DOHH2 (cell line): ENCODE measurements at regions not wholly inside any gene's neighbourhood (a gene's known extent, or its start where the extent isn't known, plus 50 kb on each side); places are given as distances from the start of the nearest gene placed in this dataset.

Experiments
- H3F3A ChIP-seq: fragments of 200-600 bp; sonication (generic), shearing (Covaris generic); 2 replicates; pipeline ENCODE4 v1.6.0; 2016; ENCODE audit warnings: antibody characterized with exemption, mild to moderate bottlenecking; ENCODE audit not compliant: control insufficient read depth, insufficient read depth
- H3K27ac ChIP-seq: fragments of 200-600 bp; sonication (generic); 2 replicates; pipeline ENCODE4 v1.5.1; 2014; ENCODE audit warnings: low read depth, mild to moderate bottlenecking, low read length, moderate library complexity
- H3K27me3 ChIP-seq: fragments of 200-600 bp; sonication (generic); 2 replicates; pipeline ENCODE4 v1.6.1; 2014; ENCODE audit warnings: mild to moderate bottlenecking, low read length, mixed read lengths; ENCODE audit not compliant: control insufficient read depth
- H3K36me3 ChIP-seq: fragments of 200-600 bp; sonication (generic); 2 replicates; pipeline ENCODE4 v1.6.1; 2014; ENCODE audit warnings: mild to moderate bottlenecking, low read length, moderate library complexity, mixed read lengths; ENCODE audit not compliant: control insufficient read depth
- H3K4me1 ChIP-seq: fragments of 200-600 bp; sonication (generic); 2 replicates; pipeline ENCODE4 v1.6.1; 2014; ENCODE audit warnings: mild to moderate bottlenecking, low read length, mixed read lengths; ENCODE audit not compliant: control insufficient read depth
- H3K4me2 ChIP-seq: fragments of 200-600 bp; sonication (generic); 2 replicates; pipeline ENCODE4 v1.6.0; 2014; ENCODE audit warnings: mild to moderate bottlenecking, low read length, moderate library complexity
- H3K4me3 ChIP-seq: fragments of 200-600 bp; sonication (generic); 2 replicates; pipeline ENCODE4 v1.5.1; 2014; ENCODE audit warnings: mild to moderate bottlenecking, low read length, mixed read lengths
- H3K79me2 ChIP-seq: fragments of 200-600 bp; sonication (generic); 2 replicates; pipeline ENCODE4 v1.6.1; 2014; ENCODE audit warnings: mild to moderate bottlenecking, low read length, mixed read lengths; ENCODE audit not compliant: control insufficient read depth
- H3K9me2 ChIP-seq: fragments of 200-600 bp; sonication (generic); replicated peaks from 2 replicates; pipeline ENCODE4 v1.6.1; 2014; ENCODE audit warnings: mild to moderate bottlenecking, low read length, mixed read lengths; ENCODE audit not compliant: control insufficient read depth
- H3K9me3 ChIP-seq: fragments of 200-600 bp; sonication (generic); 2 replicates; pipeline ENCODE4 v1.6.1; 2014; ENCODE audit warnings: antibody characterized with exemption, low read length, mixed read lengths; ENCODE audit not compliant: control insufficient read depth, insufficient read depth
- H4K20me1 ChIP-seq: fragments of 200-600 bp; sonication (generic); 2 replicates; pipeline ENCODE4 v1.6.0; 2014; ENCODE audit warnings: low read depth, mild to moderate bottlenecking, antibody characterized with exemption, low read length, moderate library complexity; ENCODE audit not compliant: control insufficient read depth, insufficient read depth
- CTCF ChIP-seq: fragments of 200-600 bp; sonication (generic); IDR thresholded peaks from one replicate; pipeline ENCODE4 v1.5.1; 2014; ENCODE audit warnings: antibody characterized with exemption, mild to moderate bottlenecking, low read depth, low read length; ENCODE audit not compliant: poor library complexity, severe bottlenecking
- EZH2phosphoT487 ChIP-seq: fragments of 200-600 bp; sonication (generic); IDR thresholded peaks from 2 replicates; pipeline ENCODE4 v1.6.1; 2017; ENCODE audit warnings: borderline replicate concordance, mild to moderate bottlenecking, antibody characterized with exemption, low read length, moderate library complexity, mixed read lengths

- H3K36me3 ChIP-seq = no peaks in the 10 kb centered on the region
- no peak overlapping the region for H3K4me3 ChIP-seq
- H3K9me3 ChIP-seq = no peaks in the 10 kb centered on the region
- H3K4me2 ChIP-seq = no peak overlapping the region
- H3F3A ChIP-seq = no peaks in the 10 kb centered on the region
- no peaks in the 10 kb centered on the region for H3K9me2 ChIP-seq
- H3K27ac ChIP-seq = no peak overlapping the region
- no peaks in the 10 kb centered on the region for H3K79me2 ChIP-seq
- H3K27me3 ChIP-seq = peaks cover 4% of the 10 kb centered on the region; the same call in 1 of the 2 replicates
- no peaks in the 10 kb centered on the region for H4K20me1 ChIP-seq
- TF ChIP-seq CTCF = no peak
- TF ChIP-seq EZH2phosphoT487 = no peak
- no peaks in the 10 kb centered on the region for H3K4me1 ChIP-seq
Observed at GRCh38 chr10:6665847-6666246, 85.8 kb upstream of the PRKCQ start.

- no peaks in the 10 kb centered on the region for H3K4me1 ChIP-seq
- H3K4me3 ChIP-seq = no peak overlapping the region
- no peak overlapping the region for H3K27ac ChIP-seq
- H3K9me2 ChIP-seq = no peaks in the 10 kb centered on the region
- H4K20me1 ChIP-seq = no peaks in the 10 kb centered on the region
- H3K4me2 ChIP-seq = no peak overlapping the region
- H3K36me3 ChIP-seq = no peaks in the 10 kb centered on the region
- H3K27me3 ChIP-seq = peaks cover 15% of the 10 kb centered on the region
- no peaks in the 10 kb centered on the region for H3K9me3 ChIP-seq
- no peaks in the 10 kb centered on the region for H3F3A ChIP-seq
- TF ChIP-seq EZH2phosphoT487 (no peak), CTCF (no peak)
- H3K79me2 ChIP-seq = no peaks in the 10 kb centered on the region
Observed at GRCh38 chr10:6660460-6660859, 80.4 kb upstream of the PRKCQ start.

GRCh38 chr10:6659451-6659850 is 79.4 kb upstream of the PRKCQ start:
- H3K4me1 ChIP-seq = no peaks in the 10 kb centered on the region
- H3K27ac ChIP-seq = no peak overlapping the region
- H3F3A ChIP-seq = no peaks in the 10 kb centered on the region
- no peaks in the 10 kb centered on the region for H4K20me1 ChIP-seq
- no peaks in the 10 kb centered on the region for H3K79me2 ChIP-seq
- H3K36me3 ChIP-seq = no peaks in the 10 kb centered on the region
- H3K4me3 ChIP-seq = no peak overlapping the region
- H3K9me3 ChIP-seq = no peaks in the 10 kb centered on the region
- H3K27me3 ChIP-seq = peaks cover 17% of the 10 kb centered on the region
- no peaks in the 10 kb centered on the region for H3K9me2 ChIP-seq
- no peak overlapping the region for H3K4me2 ChIP-seq
- TF ChIP-seq EZH2phosphoT487 (no peak), CTCF (no peak)

- Histone ChIP-seq H3K4me1 (no peaks in the 10 kb centered on the region), H4K20me1 (no peaks in the 10 kb centered on the region), H3K27me3 (peaks cover 13% of the 10 kb centered on the region), H3K4me3 (no peak overlapping the region), H3K9me2 (no peaks in the 10 kb centered on the region), H3K36me3 (no peaks in the 10 kb centered on the region), H3K79me2 (no peaks in the 10 kb centered on the region), H3K4me2 (no peak overlapping the region), H3K27ac (no peak overlapping the region), H3F3A (no peaks in the 10 kb centered on the region), H3K9me3 (no peaks in the 10 kb centered on the region)
- TF ChIP-seq EZH2phosphoT487 = no peak
- no peak for TF ChIP-seq CTCF
Observed at GRCh38 chr10:6657669-6658068, 77.6 kb upstream of the PRKCQ start.
